ENCODE measurements at regions not wholly inside any gene's neighbourhood (a gene's known extent, or its start where the extent isn't known, plus 50 kb on each side); places are given as distances from the start of the nearest gene placed in this dataset.

DNA sequence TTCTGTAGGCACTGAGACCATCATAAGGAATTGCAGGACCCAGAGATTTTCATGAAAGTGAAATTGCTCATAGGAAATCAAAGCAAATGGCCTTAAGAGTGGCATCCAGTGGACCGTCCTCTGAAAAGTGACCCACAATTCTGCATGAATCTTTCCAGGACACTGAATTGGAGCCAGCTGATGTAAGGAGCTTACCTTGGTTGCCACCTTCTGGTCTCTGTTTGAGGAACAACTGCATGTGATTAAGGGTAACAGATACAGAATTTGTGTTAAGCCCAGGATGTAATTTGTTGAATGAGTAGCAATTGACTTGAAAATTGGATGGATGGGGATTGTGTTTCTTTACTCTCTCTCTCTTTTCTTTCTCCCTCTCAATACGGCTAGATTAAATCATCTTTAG lies 49.9 kb upstream of the GAS1 start:
- DNase-seq = no peak
- Histone ChIP-seq H4K12ac (ENCODE audit: low read depth, low read length) (no peak overlapping the region), H3K23ac (ENCODE audit: low read length) (no peak overlapping the region), H3K4me2 (ENCODE audit: low read length) (no peak overlapping the region), H3K27ac (ENCODE audit: low read depth, low read length) (no peak overlapping the region), H2AK5ac (ENCODE audit: low read length) (no peak overlapping the region), H3K27me3 (ENCODE audit: insufficient read depth, low read length) (no peaks in the 10 kb centered on the region), H2BK5ac (ENCODE audit: low read depth, low read length, poor library complexity) (no peak overlapping the region), H3K79me1 (ENCODE audit: low read length) (no peaks in the 10 kb centered on the region), H4K8ac (ENCODE audit: low read depth, low read length) (no peak overlapping the region), H3K18ac (ENCODE audit: low read length) (no peak overlapping the region), H3K4me1 (ENCODE audit: control insufficient read depth in 1 of 2, insufficient read depth in 2 of 2, low read length in 2 of 2) (no peaks in the 10 kb centered on the region), H2BK120ac (ENCODE audit: insufficient read depth, low read length, poor library complexity) (no peak overlapping the region), H3K4ac (ENCODE audit: low read depth, low read length) (no peak overlapping the region), H3K79me2 (ENCODE audit: control insufficient read depth, insufficient read depth, low read length, poor library complexity) (no peaks in the 10 kb centered on the region), H3K14ac (ENCODE audit: low read length) (no peak overlapping the region), H2AFZ (ENCODE audit: insufficient read depth, low read length, poor library complexity) (no peak overlapping the region), H2BK12ac (ENCODE audit: low read length) (no peak overlapping the region), H4K91ac (ENCODE audit: low read depth, low read length) (no peak overlapping the region), H3K9me3 (ENCODE audit: insufficient read depth, low read depth, low read length) (no peaks in the 10 kb centered on the region), H3K9ac (ENCODE audit: low read length) (no peak overlapping the region), H3K4me3 (ENCODE audit: low read depth, low read length) (no peak overlapping the region), H3K36me3 (ENCODE audit: control insufficient read depth in 1 of 2, insufficient read depth in 2 of 2, low read length in 2 of 2) (no peaks in the 10 kb centered on the region)
- WGBS (ENCODE audit: extremely low coverage, insufficient coverage, insufficient read length) = no CpG with 5 or more reads among the region's 2 CpGs

GRCh38 chr9:86997951-86998350 lies 50.6 kb upstream of the GAS1 start:
- Histone ChIP-seq H4K91ac (ENCODE audit: low read depth, low read length) (no peak overlapping the region), H4K8ac (ENCODE audit: low read depth, low read length) (no peak overlapping the region), H3K79me1 (ENCODE audit: low read length) (no peaks in the 10 kb centered on the region), H3K9ac (ENCODE audit: low read length) (no peak overlapping the region), H2AK5ac (ENCODE audit: low read length) (no peak overlapping the region), H3K9me3 (ENCODE audit: insufficient read depth, low read depth, low read length) (no peaks in the 10 kb centered on the region), H4K12ac (ENCODE audit: low read depth, low read length) (no peak overlapping the region), H3K79me2 (ENCODE audit: control insufficient read depth, insufficient read depth, low read length, poor library complexity) (no peaks in the 10 kb centered on the region), H2BK12ac (ENCODE audit: low read length) (no peak overlapping the region), H3K36me3 (ENCODE audit: control insufficient read depth in 1 of 2, insufficient read depth in 2 of 2, low read length in 2 of 2) (no peaks in the 10 kb centered on the region), H3K23ac (ENCODE audit: low read length) (no peak overlapping the region), H2AFZ (ENCODE audit: insufficient read depth, low read length, poor library complexity) (no peak overlapping the region), H3K18ac (ENCODE audit: low read length) (no peak overlapping the region), H2BK5ac (ENCODE audit: low read depth, low read length, poor library complexity) (no peak overlapping the region), H3K4me1 (ENCODE audit: control insufficient read depth in 1 of 2, insufficient read depth in 2 of 2, low read length in 2 of 2) (no peaks in the 10 kb centered on the region), H3K4me3 (ENCODE audit: low read depth, low read length) (no peak overlapping the region), H3K4me2 (ENCODE audit: low read length) (no peak overlapping the region), H2BK120ac (ENCODE audit: insufficient read depth, low read length, poor library complexity) (no peak overlapping the region), H3K14ac (ENCODE audit: low read length) (no peak overlapping the region), H3K4ac (ENCODE audit: low read depth, low read length) (no peak overlapping the region), H3K27me3 (ENCODE audit: insufficient read depth, low read length) (no peaks in the 10 kb centered on the region), H3K27ac (ENCODE audit: low read depth, low read length) (no peak overlapping the region)
- no CpG with 5 or more reads among the region's 2 CpGs for WGBS (ENCODE audit: extremely low coverage, insufficient coverage, insufficient read length)
- no peak for DNase-seq

GRCh38 chr9:87002517-87002916 lies 55.2 kb upstream of the GAS1 start:
- H4K8ac ChIP-seq (ENCODE audit: low read depth, low read length) = no peak overlapping the region
- no peak overlapping the region for H3K9ac ChIP-seq (ENCODE audit: low read length)
- H3K4me2 ChIP-seq (ENCODE audit: low read length) = no peak overlapping the region
- no peak overlapping the region for H4K91ac ChIP-seq (ENCODE audit: low read depth, low read length)
- no peak overlapping the region for H3K27ac ChIP-seq (ENCODE audit: low read depth, low read length)
- H3K79me2 ChIP-seq (ENCODE audit: control insufficient read depth, insufficient read depth, low read length, poor library complexity) = no peaks in the 10 kb centered on the region
- no peak overlapping the region for H4K12ac ChIP-seq (ENCODE audit: low read depth, low read length)
- no peak overlapping the region for H2BK5ac ChIP-seq (ENCODE audit: low read depth, low read length, poor library complexity)
- peaks cover 0 to under 1% of the 10 kb centered on the region in 2 experiments for H3K4me1 ChIP-seq (ENCODE audit: control insufficient read depth in 1 of 2, insufficient read depth in 2 of 2, low read length in 2 of 2)
- H3K36me3 ChIP-seq (ENCODE audit: control insufficient read depth in 1 of 2, insufficient read depth in 2 of 2, low read length in 2 of 2) = no peaks in the 10 kb centered on the region
- H2AFZ ChIP-seq (ENCODE audit: insufficient read depth, low read length, poor library complexity) = no peak overlapping the region
- H3K18ac ChIP-seq (ENCODE audit: low read length) = no peak overlapping the region
- no peak overlapping the region for H3K4me3 ChIP-seq (ENCODE audit: low read depth, low read length)
- DNase-seq = no peak
- H3K14ac ChIP-seq (ENCODE audit: low read length) = no peak overlapping the region
- no peak overlapping the region for H3K4ac ChIP-seq (ENCODE audit: low read depth, low read length)
- H3K9me3 ChIP-seq (ENCODE audit: insufficient read depth, low read depth, low read length) = no peaks in the 10 kb centered on the region
- H3K27me3 ChIP-seq (ENCODE audit: insufficient read depth, low read length) = no peaks in the 10 kb centered on the region
- H3K23ac ChIP-seq (ENCODE audit: low read length) = no peak overlapping the region
- H3K79me1 ChIP-seq (ENCODE audit: low read length) = no peaks in the 10 kb centered on the region
- no peak overlapping the region for H2AK5ac ChIP-seq (ENCODE audit: low read length)
- H2BK120ac ChIP-seq (ENCODE audit: insufficient read depth, low read length, poor library complexity) = no peak overlapping the region
- WGBS (ENCODE audit: extremely low coverage, insufficient coverage, insufficient read length) = no CpG with 5 or more reads among the region's 2 CpGs
- H2BK12ac ChIP-seq (ENCODE audit: low read length) = no peak overlapping the region

- H3K27me3 ChIP-seq (ENCODE audit: insufficient read depth, low read length) = no peaks in the 10 kb centered on the region
- no peaks in the 10 kb centered on the region for H3K79me2 ChIP-seq (ENCODE audit: control insufficient read depth, insufficient read depth, low read length, poor library complexity)
- H3K14ac ChIP-seq (ENCODE audit: low read length) = no peak overlapping the region
- H4K8ac ChIP-seq (ENCODE audit: low read depth, low read length) = no peak overlapping the region
- H3K4me3 ChIP-seq (ENCODE audit: low read depth, low read length) = no peak overlapping the region
- no peak overlapping the region for H2BK120ac ChIP-seq (ENCODE audit: insufficient read depth, low read length, poor library complexity)
- H3K36me3 ChIP-seq (ENCODE audit: control insufficient read depth in 1 of 2, insufficient read depth in 2 of 2, low read length in 2 of 2) = no peaks in the 10 kb centered on the region
- H2AK5ac ChIP-seq (ENCODE audit: low read length) = no peak overlapping the region
- H2BK5ac ChIP-seq (ENCODE audit: low read depth, low read length, poor library complexity) = no peak overlapping the region
- H3K9me3 ChIP-seq (ENCODE audit: insufficient read depth, low read depth, low read length) = no peaks in the 10 kb centered on the region
- no peak overlapping the region for H4K12ac ChIP-seq (ENCODE audit: low read depth, low read length)
- H3K27ac ChIP-seq (ENCODE audit: low read depth, low read length) = no peak overlapping the region
- H3K4ac ChIP-seq (ENCODE audit: low read depth, low read length) = no peak overlapping the region
- H2AFZ ChIP-seq (ENCODE audit: insufficient read depth, low read length, poor library complexity) = no peak overlapping the region
- no peak overlapping the region for H3K18ac ChIP-seq (ENCODE audit: low read length)
- no peak for DNase-seq
- H2BK12ac ChIP-seq (ENCODE audit: low read length) = no peak overlapping the region
- H4K91ac ChIP-seq (ENCODE audit: low read depth, low read length) = no peak overlapping the region
- no peaks in the 10 kb centered on the region for H3K79me1 ChIP-seq (ENCODE audit: low read length)
- H3K23ac ChIP-seq (ENCODE audit: low read length) = no peak overlapping the region
- peaks cover 0 to 2% of the 10 kb centered on the region in 2 experiments for H3K4me1 ChIP-seq (ENCODE audit: control insufficient read depth in 1 of 2, insufficient read depth in 2 of 2, low read length in 2 of 2)
- H3K4me2 ChIP-seq (ENCODE audit: low read length) = no peak overlapping the region
- no peak overlapping the region for H3K9ac ChIP-seq (ENCODE audit: low read length)
Measured at GRCh38 chr9:87004016-87004415, 56.7 kb upstream of the GAS1 start.
